Activated CD8-positive, alpha-beta memory T cell treated with anti-CD3 and anti-CD28 coated beads for 4 hours (primary cell): ENCODE measurements at regions not wholly inside any gene's neighbourhood (a gene's known extent, or its start where the extent isn't known, plus 50 kb on each side); places are given as distances from the start of the nearest gene placed in this dataset.
"Not testable (repeated sequence)": the region's sequence is repeated elsewhere in the genome, so short reads cannot be mapped to it uniquely, and the experiment has no call there.

Experiments
- DNase-seq, 2 donors: peaks; one replicate each; pipeline ENCODE4 v3.0.0-alpha.2; 2020; ENCODE audit warnings: low read depth in 2 of 2

GRCh38 chr2:234725528-234726264, 226.1 kb upstream of the SH3BP4 start:
- DNase-seq, result no peak

- no peak for DNase-seq
These were observed 227.0 kb upstream of the SH3BP4 start for GRCh38 chr2:234724850-234725249.

DNA sequence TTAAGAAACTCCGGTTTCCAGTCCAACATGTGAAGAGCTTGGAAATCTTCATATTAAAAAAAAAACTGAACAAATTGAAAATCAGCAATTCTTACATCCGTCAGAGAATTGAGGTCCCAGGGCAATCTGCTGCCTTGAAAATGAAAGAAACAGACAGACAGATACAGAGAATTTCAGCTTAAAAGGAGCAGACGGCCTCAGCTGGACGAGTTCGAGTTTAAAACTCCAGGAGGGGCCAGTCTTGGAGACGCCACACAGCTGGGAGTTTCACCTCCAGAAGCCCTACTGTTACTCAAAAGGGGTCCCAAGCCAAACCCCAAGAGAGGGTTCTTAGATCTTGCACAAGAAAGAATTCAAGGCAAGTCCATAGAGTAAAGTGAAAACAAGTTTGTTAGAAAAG, 226.5 kb upstream of the ARL4C start:
- no peak for DNase-seq

DNA sequence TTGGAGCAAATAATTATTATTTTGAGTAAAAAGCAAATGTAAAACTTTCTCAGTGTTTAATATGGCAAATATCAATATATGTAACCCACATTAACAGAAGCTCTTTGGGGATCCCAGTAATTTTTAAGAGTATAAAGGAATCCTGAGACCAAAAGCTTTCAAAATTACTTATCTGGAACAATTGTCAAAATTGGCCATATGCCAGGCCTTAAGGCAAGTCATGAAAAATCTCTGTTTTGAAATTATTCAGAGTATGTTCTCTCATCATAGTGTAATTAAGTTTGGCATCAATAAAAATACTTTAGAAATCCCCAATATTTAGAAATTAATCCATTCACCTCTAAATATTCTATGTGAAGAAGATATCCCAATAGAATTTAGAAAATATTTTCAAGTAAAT, 225.3 kb upstream of the ARL4C start:
- no peak for DNase-seq

GRCh38 chr2:234719116-234719716, 222.3 kb upstream of the ARL4C start:
- DNase-seq, result no peak

- no peak for DNase-seq
These were observed 219.4 kb upstream of the ARL4C start for GRCh38 chr2:234716271-234716670.

DNA sequence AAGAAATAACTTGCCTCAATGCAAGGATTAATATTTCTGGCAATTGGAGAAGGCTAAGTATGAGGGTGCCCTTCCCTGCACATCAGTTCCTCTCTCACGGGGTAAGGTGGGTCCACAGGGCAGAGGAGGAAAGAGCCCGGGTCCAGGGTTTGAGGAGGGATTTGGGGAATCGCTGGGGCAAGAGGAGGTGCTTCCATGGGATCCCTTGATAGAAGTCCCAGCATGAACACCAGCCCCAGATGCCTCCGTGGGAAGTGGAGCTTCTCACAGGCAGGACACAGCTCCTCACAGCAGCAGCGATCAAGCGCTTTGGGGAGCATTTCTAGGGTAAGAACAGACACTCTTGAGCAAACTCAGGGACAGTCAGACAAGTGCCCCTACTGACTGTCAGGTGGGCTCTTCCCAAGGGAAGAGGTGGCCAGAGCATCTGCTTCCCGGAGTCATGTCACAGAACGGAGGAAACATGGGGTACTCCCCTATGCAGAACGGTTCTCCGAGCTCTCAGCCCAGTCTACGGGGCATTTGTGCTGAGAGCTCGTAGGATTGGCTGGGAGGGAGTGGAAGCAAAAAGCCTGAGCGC, 218.9 kb upstream of the ARL4C start:
- DNase-seq, result no peak

GRCh38 chr2:234714711-234715110, 217.8 kb upstream of the ARL4C start:
- DNase-seq, result no peak

DNA sequence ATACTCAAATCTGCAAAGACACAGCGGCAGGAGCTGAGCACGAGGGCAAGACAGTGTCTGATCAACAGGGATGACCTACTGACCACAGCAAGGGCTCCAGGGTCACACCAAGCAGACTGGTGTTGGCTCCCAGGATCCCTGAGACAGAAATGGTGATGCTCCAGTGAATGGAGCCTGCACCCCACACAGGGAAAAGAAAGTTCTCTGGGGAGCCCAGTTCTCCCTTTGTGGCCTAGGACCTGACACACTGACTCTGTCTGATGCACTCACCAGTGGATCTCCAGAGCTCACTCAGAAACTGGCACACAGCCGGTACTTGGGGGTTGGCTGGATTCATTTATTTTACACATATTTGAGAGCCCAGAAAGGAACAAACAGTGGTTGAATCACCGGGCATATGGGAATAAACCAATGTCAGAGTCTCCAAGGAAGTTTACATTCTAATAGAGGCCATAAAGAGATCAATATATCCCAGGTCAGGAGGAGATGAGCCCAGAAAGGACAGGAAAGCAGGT, 215.6 kb upstream of the ARL4C start:
- no peak for DNase-seq

DNA sequence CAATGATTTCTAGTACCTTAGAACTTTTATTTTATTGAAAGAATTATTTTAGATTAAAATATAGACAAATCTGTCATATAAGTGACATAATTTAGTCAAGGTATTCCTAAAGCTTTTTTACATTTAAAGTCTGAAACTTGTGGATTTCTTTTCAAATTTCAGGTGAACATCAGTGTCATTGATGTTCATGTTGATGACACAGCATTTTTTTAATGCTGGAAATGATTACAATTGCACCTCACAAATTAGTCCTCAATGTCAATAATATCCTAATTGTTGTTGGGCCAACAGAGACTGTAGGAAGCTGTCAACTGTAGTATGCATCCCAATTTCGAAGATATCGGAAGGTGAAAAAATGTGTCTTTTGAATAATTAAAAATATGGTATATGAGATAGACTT, 214.4 kb upstream of the ARL4C start:
- DNase-seq, result no peak

GRCh38 chr2:234710587-234710986, 213.7 kb upstream of the ARL4C start:
- DNase-seq, result no peak

DNA sequence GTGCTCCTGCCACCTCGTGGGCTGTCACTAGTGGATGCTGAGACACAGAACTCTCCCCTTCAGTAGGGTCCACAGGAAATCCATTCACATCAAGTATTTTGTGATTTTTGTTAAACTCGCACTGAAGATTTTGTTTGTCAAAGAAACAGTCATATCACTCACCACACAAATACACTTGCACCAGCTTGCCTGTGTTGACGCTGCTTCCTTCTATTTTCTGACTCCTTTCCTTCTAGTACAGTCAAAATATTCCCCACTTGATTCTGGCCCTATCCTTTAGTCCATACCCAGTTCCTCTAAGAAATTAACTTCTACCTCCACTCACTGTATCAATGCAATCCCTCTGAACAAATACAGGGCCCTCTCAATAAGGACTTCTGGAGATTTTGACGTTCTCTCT, 213.2 kb upstream of the ARL4C start:
- no peak for DNase-seq

DNA sequence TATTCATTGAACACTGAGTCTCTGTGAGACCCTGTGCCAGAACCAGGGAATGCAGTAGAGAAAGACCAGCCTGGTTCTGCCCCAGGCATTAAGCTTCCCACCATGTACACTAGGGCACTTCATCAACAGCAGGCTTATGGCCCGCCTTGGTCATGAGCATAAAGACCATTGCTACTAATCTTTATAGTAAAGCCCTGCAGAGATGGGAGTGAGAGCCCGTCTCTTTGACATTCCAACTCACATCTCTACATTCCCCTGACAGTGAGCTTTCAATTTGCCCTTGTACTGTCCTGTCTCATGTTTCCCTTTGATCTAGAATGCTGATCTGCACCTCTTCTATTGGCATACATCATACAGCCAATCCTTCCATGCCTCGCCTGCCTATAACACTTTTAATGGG, 211.8 kb upstream of the ARL4C start:
- no peak for DNase-seq

- DNase-seq, result no peak
These were observed 211.3 kb upstream of the ARL4C start for GRCh38 chr2:234708091-234708683.

GRCh38 chr2:234706086-234706485, 209.2 kb upstream of the ARL4C start:
- no peak for DNase-seq

GRCh38 chr2:234705108-234705507, 208.2 kb upstream of the ARL4C start:
- no peak for DNase-seq

DNA sequence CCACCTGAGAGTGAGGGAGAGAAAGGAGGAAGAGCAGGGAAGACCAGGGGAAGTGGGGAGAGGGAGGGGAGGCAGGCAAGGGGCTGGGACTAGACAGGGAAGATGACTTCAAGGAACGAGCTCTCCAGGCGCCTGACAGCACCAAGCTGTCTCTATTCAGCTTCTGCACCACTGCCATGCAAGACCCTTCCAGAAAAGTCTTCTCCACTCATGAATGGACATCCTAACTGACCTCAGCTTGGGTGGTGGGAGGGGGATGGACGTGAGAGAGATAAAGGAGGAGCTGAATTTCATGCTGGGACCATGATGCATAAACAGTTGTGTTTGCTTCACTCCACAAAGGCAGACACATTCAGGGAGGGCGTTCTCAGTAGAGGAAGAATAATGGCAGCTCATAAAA, 206.4 kb upstream of the ARL4C start:
- DNase-seq, result no peak

GRCh38 chr2:234702731-234703225, 205.9 kb upstream of the ARL4C start:
- DNase-seq, result no peak

GRCh38 chr2:234701841-234702240, 205.0 kb upstream of the ARL4C start:
- DNase-seq, result no peak

DNA sequence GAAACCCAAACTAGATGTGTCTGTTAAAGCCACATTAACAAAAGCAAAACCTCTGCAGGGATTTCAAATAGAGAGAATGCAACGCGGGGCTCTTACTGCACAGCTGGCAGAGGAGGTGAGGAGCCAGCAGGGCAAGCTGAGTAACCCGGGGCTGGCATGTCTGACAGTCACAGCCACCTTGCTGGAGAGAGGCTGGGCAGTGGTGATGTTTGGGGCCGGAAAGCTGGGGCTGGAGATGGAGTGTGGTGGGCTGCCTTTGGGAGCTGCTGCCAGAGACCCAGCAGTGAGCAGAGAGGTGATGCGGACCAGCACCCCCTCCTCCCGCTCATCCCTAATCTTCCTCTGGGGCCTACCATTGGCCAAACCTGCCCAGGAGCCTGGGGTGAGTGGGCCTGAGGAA, 204.5 kb upstream of the ARL4C start:
- no peak for DNase-seq

DNA sequence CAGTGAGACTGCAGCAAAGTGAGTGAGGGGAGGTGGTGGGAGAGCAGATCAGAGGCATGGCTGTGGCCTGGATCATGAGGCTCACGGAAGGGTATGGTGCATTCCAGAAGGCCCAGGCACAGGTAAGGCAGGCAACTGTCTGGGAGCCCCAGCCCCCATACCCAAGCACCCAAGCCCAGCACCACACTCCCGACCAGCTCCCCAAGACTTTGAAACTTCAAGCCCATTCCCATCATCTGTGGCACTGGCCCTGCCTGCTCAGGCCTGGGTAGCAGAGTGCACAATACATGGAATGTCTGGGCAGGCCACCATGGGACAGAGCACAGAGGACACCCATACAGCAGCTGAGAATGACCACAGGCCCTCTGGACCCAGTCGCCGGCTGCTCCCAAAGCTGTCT, 202.6 kb upstream of the ARL4C start:
- DNase-seq, result no peak

GRCh38 chr2:234697300-234697876, 200.5 kb upstream of the ARL4C start:
- DNase-seq, result not testable (repeated sequence)
